HUES48 (cell line): ENCODE measurements at regions not wholly inside any gene's neighbourhood (a gene's known extent, or its start where the extent isn't known, plus 50 kb on each side); places are given as distances from the start of the nearest gene placed in this dataset.

Source experiments
- H3K27ac ChIP-seq: one replicate; pipeline ENCODE4 v1.7.0; 2013; ENCODE audit warnings: low read depth, low read length, inconsistent platforms
- H3K27me3 ChIP-seq: 2 replicates; pipeline ENCODE4 v1.6.1; 2013; ENCODE audit warnings: mild to moderate bottlenecking, low read length; ENCODE audit not compliant: control insufficient read depth, insufficient read depth
- H3K36me3 ChIP-seq: 2 replicates; pipeline ENCODE4 v1.6.1; 2013; ENCODE audit warnings: low read length; ENCODE audit not compliant: control insufficient read depth, insufficient read depth
- H3K4me1 ChIP-seq: 2 replicates; pipeline ENCODE4 v1.6.1; 2013; ENCODE audit warnings: mild to moderate bottlenecking, low read length; ENCODE audit not compliant: control insufficient read depth, insufficient read depth
- H3K4me3 ChIP-seq: 2 replicates; pipeline ENCODE4 v1.5.1; 2013; ENCODE audit warnings: mild to moderate bottlenecking, low read depth, low read length
- H3K9ac ChIP-seq: 2 replicates; pipeline ENCODE4 v1.6.1; 2013; ENCODE audit warnings: mild to moderate bottlenecking, low read depth, low read length, moderate library complexity
- H3K9me3 ChIP-seq: 2 replicates; pipeline ENCODE4 v1.6.1; 2013; ENCODE audit warnings: low read length; ENCODE audit not compliant: control insufficient read depth, insufficient read depth

DNA sequence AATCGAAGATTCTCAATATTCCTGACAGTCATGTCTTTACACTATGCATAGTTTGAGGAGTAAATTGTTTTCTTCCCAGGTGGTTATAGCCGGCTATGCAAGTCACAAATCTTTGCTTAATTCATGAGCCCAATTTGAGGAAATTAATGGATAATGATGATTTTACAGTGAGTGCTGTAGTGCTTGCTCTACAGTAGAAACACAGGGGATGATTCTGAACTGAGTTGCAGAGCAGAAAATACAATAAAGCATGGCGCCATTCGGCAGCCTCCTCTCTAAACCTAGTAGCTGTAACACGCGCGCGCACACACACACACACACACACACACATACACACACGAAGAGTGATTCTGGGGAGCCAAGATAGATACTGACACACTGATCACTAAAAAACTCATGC is 181.7 kb upstream of the DPH6 start:
- Histone ChIP-seq H3K4me3 (no peak overlapping the region), H3K27ac (no peak overlapping the region), H3K4me1 (no peaks in the 10 kb centered on the region), H3K9me3 (no peaks in the 10 kb centered on the region), H3K36me3 (no peaks in the 10 kb centered on the region), H3K27me3 (no peaks in the 10 kb centered on the region), H3K9ac (no peak overlapping the region)

- no peak overlapping the region for H3K9ac ChIP-seq
- no peaks in the 10 kb centered on the region for H3K36me3 ChIP-seq
- H3K9me3 ChIP-seq = no peaks in the 10 kb centered on the region
- no peak overlapping the region for H3K27ac ChIP-seq
- H3K4me3 ChIP-seq = no peak overlapping the region
- H3K4me1 ChIP-seq = no peaks in the 10 kb centered on the region
- H3K27me3 ChIP-seq = no peaks in the 10 kb centered on the region
Observed at GRCh38 chr15:35728219-35728940, 182.4 kb upstream of the DPH6 start.

GRCh38 chr15:35736150-35736549 is 190.2 kb upstream of the DPH6 start:
- Histone ChIP-seq H3K27me3 (no peaks in the 10 kb centered on the region), H3K9me3 (no peaks in the 10 kb centered on the region), H3K9ac (no peak overlapping the region), H3K4me3 (no peak overlapping the region), H3K27ac (no peak overlapping the region), H3K4me1 (0 out of 2 replicates have a peak, but pooled peaks cover 4% of the 10 kb centered on the region), H3K36me3 (no peaks in the 10 kb centered on the region)

- Histone ChIP-seq H3K9me3 (no peaks in the 10 kb centered on the region), H3K9ac (no peak overlapping the region), H3K27ac (no peak overlapping the region), H3K4me1 (0 out of 2 replicates have a peak, but pooled peaks cover 4% of the 10 kb centered on the region), H3K27me3 (no peaks in the 10 kb centered on the region), H3K4me3 (no peak overlapping the region), H3K36me3 (no peaks in the 10 kb centered on the region)
Observed at GRCh38 chr15:35737441-35737840, 191.5 kb upstream of the DPH6 start.

DNA sequence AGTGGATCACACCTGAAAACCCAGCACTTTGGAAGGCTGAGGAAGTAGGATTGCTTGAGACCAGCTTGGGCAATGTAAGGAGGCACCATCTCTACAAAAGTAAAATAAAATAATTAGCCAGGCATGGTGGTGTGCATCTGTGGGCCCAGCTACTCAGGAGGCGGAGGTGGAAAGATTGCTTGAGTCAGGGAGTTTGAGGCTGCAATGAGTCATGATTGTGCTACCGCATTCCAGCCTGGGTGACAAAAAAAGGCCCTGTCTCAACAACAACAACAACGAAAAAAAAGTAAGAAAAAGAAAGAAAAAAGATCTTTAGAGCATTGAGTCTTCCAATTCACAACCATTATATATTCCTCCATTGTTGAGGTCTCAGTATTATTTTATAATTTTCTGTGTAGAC is 192.4 kb upstream of the DPH6 start:
- H3K4me1 ChIP-seq = 0 out of 2 replicates have a peak, but pooled peaks cover 4% of the 10 kb centered on the region
- H3K27ac ChIP-seq = no peak overlapping the region
- H3K36me3 ChIP-seq = no peaks in the 10 kb centered on the region

GRCh38 chr15:35740761-35741160 is 194.8 kb upstream of the DPH6 start:
- H3K27me3 ChIP-seq = no peaks in the 10 kb centered on the region
- no peaks in the 10 kb centered on the region for H3K36me3 ChIP-seq
- no peak overlapping the region for H3K9ac ChIP-seq
- H3K4me1 ChIP-seq = 0 out of 2 replicates have a peak, but pooled peaks cover 4% of the 10 kb centered on the region
- no peak overlapping the region for H3K27ac ChIP-seq
- no peak overlapping the region for H3K4me3 ChIP-seq
- H3K9me3 ChIP-seq = no peaks in the 10 kb centered on the region

More for the DNA sequence above, 192.4 kb upstream of the DPH6 start:
- no peaks in the 10 kb centered on the region for H3K9me3 ChIP-seq
- no peak overlapping the region for H3K9ac ChIP-seq
- H3K27me3 ChIP-seq = no peaks in the 10 kb centered on the region
- H3K4me3 ChIP-seq = no peak overlapping the region

- Histone ChIP-seq H3K27ac (no peak overlapping the region), H3K27me3 (no peaks in the 10 kb centered on the region), H3K9me3 (no peaks in the 10 kb centered on the region), H3K4me3 (no peak overlapping the region), H3K4me1 (peaks cover 8% of the 10 kb centered on the region), H3K9ac (no peak overlapping the region), H3K36me3 (no peaks in the 10 kb centered on the region)
Observed at GRCh38 chr15:35741395-35741794, 195.4 kb upstream of the DPH6 start.

GRCh38 chr15:35741881-35742280 is 195.9 kb upstream of the DPH6 start:
- Histone ChIP-seq H3K27ac (no peak overlapping the region), H3K36me3 (no peaks in the 10 kb centered on the region), H3K9ac (no peak overlapping the region), H3K9me3 (no peaks in the 10 kb centered on the region), H3K4me3 (no peak overlapping the region), H3K4me1 (peaks cover 10% of the 10 kb centered on the region), H3K27me3 (no peaks in the 10 kb centered on the region)

DNA sequence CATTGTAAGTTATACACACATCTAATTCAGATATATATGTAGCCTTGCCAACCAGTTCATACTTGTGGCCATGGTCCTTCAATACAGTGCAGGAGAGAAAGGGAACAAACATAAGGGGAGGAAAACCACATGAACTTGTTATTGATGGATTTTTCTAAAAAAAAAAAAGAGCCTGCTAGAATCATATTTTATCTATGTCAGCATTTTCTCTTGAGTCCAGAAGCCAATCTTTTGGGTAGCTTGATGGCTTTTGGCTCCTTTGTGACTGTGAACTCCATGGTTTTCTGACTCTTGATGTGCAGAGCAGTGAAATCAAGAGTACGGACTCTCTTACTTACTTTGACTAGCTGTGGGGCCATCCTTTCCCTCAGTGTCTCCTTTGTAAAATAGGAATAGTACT is 197.4 kb upstream of the DPH6 start:
- peaks cover 14% of the 10 kb centered on the region for H3K4me1 ChIP-seq
- H3K27me3 ChIP-seq = no peaks in the 10 kb centered on the region
- H3K27ac ChIP-seq = no peak overlapping the region
- H3K9ac ChIP-seq = no peak overlapping the region
- H3K4me3 ChIP-seq = no peak overlapping the region
- no peaks in the 10 kb centered on the region for H3K9me3 ChIP-seq
- H3K36me3 ChIP-seq = no peaks in the 10 kb centered on the region

DNA sequence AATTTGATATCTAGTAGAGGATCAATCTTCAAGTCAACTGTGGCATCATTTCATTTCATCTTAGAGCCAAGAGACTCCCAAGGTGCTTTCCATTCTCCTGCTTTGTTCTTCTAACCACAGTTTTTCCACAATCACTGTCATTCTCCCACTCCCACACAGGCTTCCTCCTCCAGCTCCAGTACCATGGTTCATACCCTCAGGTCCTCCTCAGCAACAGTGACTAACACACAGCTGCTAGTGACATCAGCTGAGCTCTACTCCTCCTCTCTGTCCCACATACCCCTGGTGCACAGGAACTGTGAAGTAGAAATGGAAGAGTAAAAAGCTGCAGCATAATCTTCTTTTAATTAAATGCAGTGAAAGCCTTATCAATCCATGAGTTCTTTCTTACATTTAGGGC is 200.2 kb upstream of the DPH6 start:
- Histone ChIP-seq H3K9me3 (no peaks in the 10 kb centered on the region), H3K27ac (no peak overlapping the region), H3K27me3 (no peaks in the 10 kb centered on the region), H3K9ac (no peak overlapping the region), H3K4me3 (no peak overlapping the region), H3K4me1 (peaks cover 16% of the 10 kb centered on the region), H3K36me3 (no peaks in the 10 kb centered on the region)

DNA sequence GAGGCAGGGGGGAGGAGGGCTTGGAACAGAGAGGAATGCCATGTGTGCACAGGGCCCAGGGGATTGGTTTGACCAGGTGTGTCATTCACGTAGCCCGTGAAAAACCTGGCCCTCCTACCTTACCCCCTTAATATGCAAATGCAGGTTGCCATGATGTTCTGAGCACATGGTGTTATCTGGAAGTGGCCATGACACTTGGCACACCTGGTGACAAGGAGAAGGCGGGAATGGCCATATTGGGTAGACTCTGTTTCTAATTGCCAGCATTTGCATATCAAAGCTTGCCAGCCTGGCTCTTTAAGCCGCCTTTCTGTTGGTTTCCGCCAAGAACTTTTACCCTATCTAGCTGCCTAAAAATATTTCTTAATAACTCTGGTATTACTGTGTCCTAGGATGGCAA is 202.1 kb upstream of the DPH6 start:
- Histone ChIP-seq H3K27ac (no peak overlapping the region), H3K36me3 (no peaks in the 10 kb centered on the region), H3K9me3 (no peaks in the 10 kb centered on the region), H3K27me3 (no peaks in the 10 kb centered on the region), H3K4me3 (no peak overlapping the region), H3K4me1 (peaks cover 24% of the 10 kb centered on the region), H3K9ac (no peak overlapping the region)
